GF-D8 (cell line): ENCODE measurements at regions not wholly inside any gene's neighbourhood (a gene's known extent, or its start where the extent isn't known, plus 50 kb on each side); places are given as distances from the start of the nearest gene placed in this dataset.

ENCODE experiments used
- DNase-seq: peaks from one replicate; lab custom pipeline; 2025; lab: John Stamatoyannopoulos, UW

- DNase-seq: no peak
Measured at GRCh38 chr14:49016381-49016780, 569.8 kb downstream of the RPS29 start.

GRCh38 chr14:49014476-49014875 is 571.7 kb downstream of the RPS29 start:
- no peak for DNase-seq

DNA sequence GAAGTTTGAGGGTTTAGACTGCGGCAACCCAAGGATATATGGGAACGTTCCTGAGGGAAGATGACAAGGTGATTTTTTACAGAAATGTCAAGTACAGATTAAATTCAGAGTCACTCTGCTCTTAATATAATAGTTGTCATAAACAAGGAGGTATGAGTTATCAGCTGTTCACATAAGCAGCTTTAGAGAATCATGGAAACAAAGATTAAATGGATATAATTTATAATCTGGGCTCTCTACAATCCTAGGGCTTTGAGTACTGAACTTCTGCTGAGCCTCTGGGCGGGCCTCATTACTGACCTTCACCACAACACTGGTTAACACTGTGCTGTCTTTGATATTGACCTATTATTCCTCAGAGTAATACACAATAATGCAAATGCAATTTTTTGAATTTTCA is 577.8 kb downstream of the RPS29 start:
- DNase-seq: no peak

GRCh38 chr14:48991141-48991540 is 595.0 kb downstream of the RPS29 start:
- no peak for DNase-seq

DNA sequence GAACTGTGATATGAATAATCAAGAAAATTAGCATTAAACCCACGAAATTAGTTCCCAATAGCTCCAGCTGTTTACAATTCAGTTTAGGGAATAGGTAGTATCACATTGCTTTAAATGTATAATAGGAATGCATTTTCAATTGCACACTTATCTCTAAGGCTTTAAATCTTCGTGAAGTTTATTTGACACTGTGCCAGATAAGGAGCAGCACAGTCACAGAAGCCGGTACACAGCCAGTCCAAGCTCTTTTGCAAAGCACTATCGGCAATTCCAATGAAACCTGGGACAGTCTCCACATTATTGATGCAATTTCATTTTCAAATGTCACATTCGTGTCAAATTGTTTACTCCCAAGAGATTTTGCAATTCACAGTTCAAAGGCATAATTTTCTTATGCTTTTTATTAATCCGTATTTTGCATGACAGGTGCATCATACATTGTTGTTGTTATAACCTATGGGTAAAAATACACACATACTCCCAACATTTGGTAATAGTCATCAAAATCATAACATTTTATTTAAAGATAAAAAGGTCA is 602.8 kb downstream of the RPS29 start:
- DNase-seq: no peak

- no peak for DNase-seq
Measured at GRCh38 chr14:48974994-48975393, 611.2 kb downstream of the RPS29 start.

DNA sequence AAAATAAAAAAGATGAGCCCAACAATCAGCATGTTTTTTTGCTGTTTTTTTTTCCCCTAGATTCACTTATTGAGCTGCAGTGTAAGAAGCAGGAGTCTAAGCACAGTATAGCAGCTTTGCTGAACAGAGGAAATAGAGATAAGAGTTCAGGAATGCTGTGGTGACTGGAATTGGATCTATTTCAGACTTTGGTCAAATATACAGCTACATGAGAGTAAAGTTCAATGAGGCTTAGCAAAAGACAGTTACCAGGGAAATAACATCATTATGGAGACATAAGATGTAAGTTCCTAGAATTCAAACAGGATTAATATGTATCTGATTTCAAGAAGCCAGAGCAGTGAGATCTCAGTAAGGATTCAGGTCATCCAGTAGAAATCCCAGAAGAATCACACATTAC is 613.0 kb downstream of the RPS29 start:
- DNase-seq: no peak

- no peak for DNase-seq
Measured at GRCh38 chr14:48970943-48971342, 615.2 kb downstream of the RPS29 start.

DNA sequence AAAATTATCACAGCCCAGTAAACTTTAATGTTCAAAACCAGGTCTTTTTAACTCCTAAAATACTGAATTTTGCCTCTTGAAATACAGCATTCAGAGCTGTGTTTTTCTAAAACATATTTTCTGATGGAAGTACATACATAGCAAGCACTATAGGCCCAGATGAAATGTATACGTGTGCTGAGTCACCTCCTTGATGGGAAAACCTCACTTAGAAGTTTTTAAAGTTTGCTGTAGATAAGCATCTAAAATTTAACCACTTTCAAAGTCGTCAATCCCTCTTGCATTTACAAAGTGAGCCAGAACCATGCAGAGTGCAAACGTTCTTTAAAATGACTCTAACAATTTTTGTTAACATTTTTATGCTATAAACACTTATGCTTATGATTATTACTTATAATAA is 618.8 kb downstream of the RPS29 start:
- no peak for DNase-seq

GRCh38 chr14:48963231-48963790 is 622.9 kb downstream of the RPS29 start:
- DNase-seq: no peak

DNA sequence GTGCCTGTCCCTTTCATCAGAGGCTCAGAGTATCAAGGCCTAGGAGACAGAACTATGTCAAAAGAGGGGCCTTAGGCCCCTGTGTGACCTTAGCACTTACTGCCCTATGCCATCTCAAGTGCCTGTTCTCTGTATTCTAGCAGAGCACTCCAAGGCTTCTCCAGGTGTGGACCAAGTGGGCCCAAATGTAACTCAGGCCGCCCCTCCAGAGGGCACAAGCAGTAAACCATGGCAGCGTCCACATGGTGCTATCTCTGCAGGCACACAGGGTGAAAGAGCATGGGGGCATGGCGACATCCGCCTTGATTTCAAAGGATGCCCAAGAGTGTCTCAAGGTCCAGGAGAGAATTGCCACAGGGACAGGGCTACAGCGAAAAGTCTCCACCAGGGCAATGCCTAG is 628.7 kb downstream of the RPS29 start:
- no peak for DNase-seq

DNA sequence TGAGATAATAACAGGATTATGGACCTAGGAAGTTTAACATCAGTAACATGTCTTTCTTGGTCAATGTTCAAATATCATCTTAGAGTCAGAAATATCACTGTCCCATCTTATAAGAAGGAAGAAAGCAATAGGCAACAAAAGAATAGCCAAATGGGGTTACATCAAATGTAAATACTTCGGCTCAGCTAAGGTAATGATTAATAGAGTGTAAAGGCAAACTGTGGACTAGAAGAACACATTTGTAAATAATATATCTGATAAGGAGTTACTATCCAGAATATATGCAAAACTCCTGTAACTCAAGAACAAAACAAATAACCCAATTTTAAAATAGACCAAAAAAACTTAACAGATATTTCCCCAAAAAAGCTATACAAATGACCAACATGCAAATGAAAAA is 630.3 kb downstream of the RPS29 start:
- no peak for DNase-seq

DNA sequence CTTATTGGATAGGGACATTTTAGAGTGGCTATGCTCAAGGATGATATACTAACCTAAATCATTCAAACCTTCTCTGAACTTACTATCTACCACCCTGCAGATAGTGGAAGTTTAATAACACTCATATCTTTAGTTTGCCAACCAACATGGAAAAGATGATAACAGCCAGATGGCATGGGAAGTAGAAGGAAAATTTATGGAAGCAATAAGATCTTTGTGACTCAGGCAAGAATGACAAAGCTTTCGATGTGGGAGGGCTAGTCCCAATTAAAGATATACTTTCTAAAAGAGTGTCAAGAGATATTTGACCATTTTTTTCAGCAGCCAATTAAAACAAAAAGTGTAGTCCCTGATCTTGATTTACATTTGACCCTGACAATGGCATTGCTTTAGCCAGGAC is 631.7 kb downstream of the RPS29 start:
- DNase-seq: no peak

- no peak for DNase-seq
Measured at GRCh38 chr14:48944809-48945208, 641.4 kb downstream of the RPS29 start.

- no peak for DNase-seq
Measured at GRCh38 chr14:48943913-48944312, 642.3 kb downstream of the RPS29 start.

DNA sequence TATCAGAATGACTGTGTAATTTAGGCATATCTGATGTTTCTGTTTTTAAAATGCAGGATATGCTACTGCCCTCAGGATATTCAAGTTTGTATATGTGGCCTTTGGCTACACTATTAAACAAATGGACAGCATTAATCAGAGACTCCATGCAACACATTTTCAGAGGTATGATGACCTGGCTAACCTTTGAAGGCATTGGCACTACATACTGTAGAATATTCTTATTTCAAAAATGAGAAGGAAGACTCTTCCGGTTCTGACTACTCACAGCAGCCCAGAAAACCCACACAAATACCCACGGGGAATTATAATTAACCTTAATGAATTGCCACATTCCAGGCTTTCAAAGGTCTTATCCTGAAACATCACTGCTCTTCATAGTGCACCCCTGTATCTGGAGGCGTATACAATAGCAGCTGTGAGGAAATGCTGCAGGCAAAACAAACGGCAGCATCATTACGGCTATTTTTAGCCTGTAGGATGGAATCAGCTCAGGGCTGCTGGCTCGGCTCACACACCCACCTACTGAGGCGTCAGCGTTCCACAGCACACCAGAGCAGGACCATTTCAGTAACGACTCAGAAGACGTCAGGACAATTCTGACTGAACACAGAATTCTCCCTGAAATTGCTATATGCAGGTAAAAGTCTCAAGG is 648.5 kb downstream of the RPS29 start:
- DNase-seq: no peak

DNA sequence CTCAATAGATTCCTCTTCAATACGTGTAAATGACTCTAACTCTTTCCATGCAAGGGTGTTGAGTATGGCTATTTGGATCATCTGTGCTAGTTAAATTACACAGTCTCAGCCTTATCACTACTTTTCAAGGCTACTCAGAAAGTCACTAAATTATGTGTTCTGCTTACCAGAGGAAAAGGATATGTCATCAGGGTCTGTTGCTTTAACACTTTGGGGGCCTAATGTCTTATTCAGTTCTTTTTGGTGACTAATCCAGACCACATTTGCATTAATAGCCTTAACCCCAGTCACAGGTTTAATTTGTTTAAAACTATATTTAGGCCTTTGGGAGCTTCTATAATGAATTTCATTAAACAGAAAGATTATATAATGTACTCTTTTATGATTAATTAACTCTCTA is 649.3 kb downstream of the RPS29 start:
- DNase-seq: no peak

DNA sequence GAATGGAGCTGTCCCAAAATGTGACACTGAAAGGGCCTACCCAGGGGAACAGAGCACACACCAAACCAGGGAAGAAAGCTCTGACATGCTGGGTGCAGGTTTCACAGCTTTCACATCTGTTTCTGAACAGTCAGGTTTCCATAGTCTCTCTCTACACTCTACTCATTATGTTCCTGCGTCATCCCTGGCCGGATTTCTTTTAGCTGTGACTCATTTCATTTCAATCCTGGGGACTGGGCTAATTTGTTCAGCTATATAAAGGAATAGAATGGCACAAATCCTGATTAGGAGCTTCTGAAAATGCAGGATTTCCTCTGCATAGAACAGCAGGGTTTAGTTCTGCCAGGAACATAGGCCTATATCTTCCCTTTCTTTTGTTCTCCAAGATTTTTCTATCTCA is 649.8 kb downstream of the RPS29 start:
- DNase-seq: no peak

DNA sequence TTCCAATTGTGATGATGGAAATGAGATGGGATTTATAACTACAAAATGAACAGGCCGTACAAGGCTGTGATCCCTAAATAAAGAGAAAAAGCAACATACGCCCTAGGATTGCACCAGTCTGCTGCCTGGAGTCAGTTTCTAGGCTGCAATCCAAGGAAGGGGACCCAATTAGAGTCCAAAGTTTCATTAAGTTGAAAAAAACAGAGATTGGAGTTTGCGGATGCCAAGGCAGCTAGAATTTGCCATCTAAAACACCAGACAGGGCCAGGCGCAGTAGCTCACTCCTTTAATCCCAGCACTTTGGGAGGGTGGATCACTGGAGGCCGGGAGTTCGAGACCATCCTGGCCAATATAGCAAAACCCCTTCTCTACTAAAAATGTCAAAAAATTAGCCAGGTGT is 661.0 kb downstream of the RPS29 start:
- DNase-seq: no peak

GRCh38 chr14:48914921-48915320 is 671.3 kb downstream of the RPS29 start:
- DNase-seq: no peak

DNA sequence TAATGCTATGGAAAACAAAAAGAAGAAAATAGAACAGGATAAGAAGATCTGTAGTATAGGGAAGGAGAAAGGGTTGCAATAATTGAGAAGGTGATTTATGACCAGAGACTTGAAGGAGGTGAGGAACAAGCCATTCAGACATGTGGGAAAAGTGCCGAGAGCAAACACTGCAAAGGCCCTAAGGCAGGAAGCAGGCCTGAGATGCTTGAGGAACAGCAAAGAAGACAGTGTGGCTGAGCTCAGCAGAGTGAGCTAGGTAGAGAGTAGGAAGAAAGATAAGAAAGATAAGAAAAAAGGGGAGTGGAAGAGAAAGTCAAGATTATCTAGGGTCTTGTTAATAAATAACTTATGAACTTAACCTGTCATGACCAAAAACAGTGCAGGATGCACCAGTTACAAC is 671.8 kb downstream of the RPS29 start:
- no peak for DNase-seq

GRCh38 chr14:48900565-48900964 is 685.6 kb downstream of the RPS29 start:
- no peak for DNase-seq

DNA sequence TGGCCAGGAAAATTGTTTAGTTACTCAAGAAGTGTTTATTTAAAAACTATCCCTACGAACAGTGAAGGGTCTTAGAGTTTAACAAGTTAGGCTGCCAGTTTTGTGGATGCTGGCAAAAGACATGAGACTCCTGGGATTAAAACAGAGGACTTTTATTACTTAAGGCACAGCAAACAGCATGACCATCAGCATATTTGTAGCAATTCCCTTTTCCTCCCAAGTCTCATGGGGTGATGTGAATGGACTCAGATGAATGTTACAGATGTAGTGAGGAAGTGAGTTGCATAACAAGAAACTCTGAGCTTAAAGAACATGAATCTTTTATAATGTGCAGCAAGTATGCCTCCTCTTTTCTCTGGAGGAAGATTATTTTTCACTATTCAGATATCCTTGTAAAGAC is 695.8 kb downstream of the RPS29 start:
- DNase-seq: no peak

DNA sequence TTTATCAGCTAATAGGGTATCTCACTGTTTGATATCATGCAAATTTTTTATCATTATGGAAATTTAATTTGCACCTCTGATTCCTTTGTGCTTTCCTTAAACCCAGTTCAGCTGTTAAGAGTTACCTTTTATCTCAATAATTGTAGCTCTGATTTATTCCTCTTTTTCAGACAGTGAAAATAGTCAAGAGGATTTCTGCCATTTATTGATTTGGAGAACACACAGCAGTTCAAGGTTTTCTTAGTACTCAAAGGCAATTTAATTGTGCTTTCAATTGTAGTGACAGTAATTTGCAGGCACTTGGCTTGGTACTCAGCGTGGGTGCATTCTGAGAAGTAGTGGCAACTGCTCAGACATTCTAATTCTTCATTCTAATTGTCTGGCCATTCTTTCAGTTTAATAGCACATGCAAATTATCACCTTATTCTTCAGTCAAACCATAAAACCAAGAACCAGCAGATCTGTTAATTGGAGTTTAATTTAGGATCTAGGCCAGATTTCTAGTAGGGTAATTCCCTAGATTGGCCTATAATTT is 709.3 kb downstream of the RPS29 start:
- DNase-seq: no peak
